GM12873 (cell line): ENCODE measurements at regions not wholly inside any gene's neighbourhood (a gene's known extent, or its start where the extent isn't known, plus 50 kb on each side); places are given as distances from the start of the nearest gene placed in this dataset.

Experiments used
- CTCF ChIP-seq: IDR thresholded peaks from 2 replicates; pipeline ENCODE4 v1.5.1; 2012; ENCODE audit warnings: low read depth, mild to moderate bottlenecking, moderate library complexity, low read length, control low read depth; ENCODE audit not compliant: insufficient read depth; ENCODE audit errors: missing control alignments

- no peak for TF ChIP-seq CTCF
These were observed 388.7 kb downstream of the MIAT start for GRCh38 chr22:27046086-27046485.

- no peak for TF ChIP-seq CTCF
These were observed 389.2 kb downstream of the MIAT start for GRCh38 chr22:27046603-27047002.

GRCh38 chr22:27050771-27051170 is 393.4 kb downstream of the MIAT start:
- no peak for TF ChIP-seq CTCF

GRCh38 chr22:27051407-27051806 is 394.0 kb downstream of the MIAT start:
- TF ChIP-seq CTCF = no peak

GRCh38 chr22:27057717-27058116 is 400.3 kb downstream of the MIAT start:
- TF ChIP-seq CTCF = no peak

- no peak for TF ChIP-seq CTCF
These were observed 402.8 kb downstream of the MIAT start for GRCh38 chr22:27060190-27060589.

GRCh38 chr22:27062910-27063309 is 405.5 kb downstream of the MIAT start:
- TF ChIP-seq CTCF = no peak
